Uterus (tissue), 2 donors: ENCODE measurements at regions not wholly inside any gene's neighbourhood (a gene's known extent, or its start where the extent isn't known, plus 50 kb on each side); places are given as distances from the start of the nearest gene placed in this dataset.

ENCODE experiments used
- POLR2A ChIP-seq, 2 donors: fragments of 450-650 bp; IDR thresholded peaks; one replicate each; pipeline ENCODE4 v1.6.1; 2016; ENCODE audit warnings: antibody characterized with exemption in 2 of 2, mild to moderate bottlenecking in 1 of 2, moderate library complexity in 1 of 2
- TF ChIP-seq, protein P1 (sequence below), 4 experiments: fragments of 200-600 bp in 2 of 4; fragments of 450-650 bp in 2 of 4; sonication (generic) in 2 of 4; IDR thresholded peaks; one replicate each; pipeline ENCODE4 v1.5.1; 2016 to 2019; ENCODE audit warnings: antibody characterized with exemption in 4 of 4, mild to moderate bottlenecking in 2 of 4, moderate library complexity in 1 of 4

DNA sequence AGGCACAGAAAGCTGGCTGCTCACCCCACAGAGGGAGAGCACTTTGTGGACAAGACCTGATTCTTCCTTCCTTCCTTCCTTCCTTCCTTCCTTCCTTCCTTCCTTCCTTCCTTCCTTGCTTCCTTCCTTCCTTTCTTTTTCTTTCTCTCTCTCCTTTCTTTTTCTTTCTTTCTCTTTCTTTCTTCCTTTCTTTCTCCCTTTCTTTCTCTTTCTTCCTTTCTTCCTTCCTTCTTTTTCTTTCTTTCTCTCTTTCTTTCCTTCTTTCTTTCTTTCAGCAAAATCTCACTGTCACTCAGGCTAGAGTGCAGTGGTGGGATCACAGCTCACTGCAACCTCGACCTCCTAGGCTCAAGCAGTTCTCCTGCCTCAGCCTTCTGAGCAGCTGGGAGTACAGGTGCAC is 263.9 kb downstream of the UQCRFS1 start:
- no peak for TF ChIP-seq POLR2A (IDR thresholded peaks at IDR 0.05)
- TF ChIP-seq, protein P1, sequence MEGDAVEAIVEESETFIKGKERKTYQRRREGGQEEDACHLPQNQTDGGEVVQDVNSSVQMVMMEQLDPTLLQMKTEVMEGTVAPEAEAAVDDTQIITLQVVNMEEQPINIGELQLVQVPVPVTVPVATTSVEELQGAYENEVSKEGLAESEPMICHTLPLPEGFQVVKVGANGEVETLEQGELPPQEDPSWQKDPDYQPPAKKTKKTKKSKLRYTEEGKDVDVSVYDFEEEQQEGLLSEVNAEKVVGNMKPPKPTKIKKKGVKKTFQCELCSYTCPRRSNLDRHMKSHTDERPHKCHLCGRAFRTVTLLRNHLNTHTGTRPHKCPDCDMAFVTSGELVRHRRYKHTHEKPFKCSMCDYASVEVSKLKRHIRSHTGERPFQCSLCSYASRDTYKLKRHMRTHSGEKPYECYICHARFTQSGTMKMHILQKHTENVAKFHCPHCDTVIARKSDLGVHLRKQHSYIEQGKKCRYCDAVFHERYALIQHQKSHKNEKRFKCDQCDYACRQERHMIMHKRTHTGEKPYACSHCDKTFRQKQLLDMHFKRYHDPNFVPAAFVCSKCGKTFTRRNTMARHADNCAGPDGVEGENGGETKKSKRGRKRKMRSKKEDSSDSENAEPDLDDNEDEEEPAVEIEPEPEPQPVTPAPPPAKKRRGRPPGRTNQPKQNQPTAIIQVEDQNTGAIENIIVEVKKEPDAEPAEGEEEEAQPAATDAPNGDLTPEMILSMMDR (IDR thresholded peaks at IDR 0.05): no peak
